ENCODE measurements at regions not wholly inside any gene's neighbourhood (a gene's known extent, or its start where the extent isn't known, plus 50 kb on each side); places are given as distances from the start of the nearest gene placed in this dataset.

- no peak overlapping the region for H3K4me3 ChIP-seq (ENCODE audit: low read depth, low read length)
- DNase-seq (ENCODE audit: low read depth) = no peak
- TF ChIP-seq, protein P1, sequence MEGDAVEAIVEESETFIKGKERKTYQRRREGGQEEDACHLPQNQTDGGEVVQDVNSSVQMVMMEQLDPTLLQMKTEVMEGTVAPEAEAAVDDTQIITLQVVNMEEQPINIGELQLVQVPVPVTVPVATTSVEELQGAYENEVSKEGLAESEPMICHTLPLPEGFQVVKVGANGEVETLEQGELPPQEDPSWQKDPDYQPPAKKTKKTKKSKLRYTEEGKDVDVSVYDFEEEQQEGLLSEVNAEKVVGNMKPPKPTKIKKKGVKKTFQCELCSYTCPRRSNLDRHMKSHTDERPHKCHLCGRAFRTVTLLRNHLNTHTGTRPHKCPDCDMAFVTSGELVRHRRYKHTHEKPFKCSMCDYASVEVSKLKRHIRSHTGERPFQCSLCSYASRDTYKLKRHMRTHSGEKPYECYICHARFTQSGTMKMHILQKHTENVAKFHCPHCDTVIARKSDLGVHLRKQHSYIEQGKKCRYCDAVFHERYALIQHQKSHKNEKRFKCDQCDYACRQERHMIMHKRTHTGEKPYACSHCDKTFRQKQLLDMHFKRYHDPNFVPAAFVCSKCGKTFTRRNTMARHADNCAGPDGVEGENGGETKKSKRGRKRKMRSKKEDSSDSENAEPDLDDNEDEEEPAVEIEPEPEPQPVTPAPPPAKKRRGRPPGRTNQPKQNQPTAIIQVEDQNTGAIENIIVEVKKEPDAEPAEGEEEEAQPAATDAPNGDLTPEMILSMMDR (IDR thresholded peaks at IDR 0.05; ENCODE audit: control insufficient read depth, extremely low read depth, insufficient read depth) = no peak
These were observed 387.6 kb downstream of the HAPSTR1 start for GRCh38 chr16:9479008-9479407.

- no peak overlapping the region for H3K4me3 ChIP-seq (ENCODE audit: low read depth, low read length)
- TF ChIP-seq, protein P1 (IDR thresholded peaks at IDR 0.05; ENCODE audit: control insufficient read depth, extremely low read depth, insufficient read depth) = no peak
- no peak for DNase-seq (ENCODE audit: low read depth)
These were observed 389.1 kb downstream of the HAPSTR1 start for GRCh38 chr16:9480503-9480902.

DNA sequence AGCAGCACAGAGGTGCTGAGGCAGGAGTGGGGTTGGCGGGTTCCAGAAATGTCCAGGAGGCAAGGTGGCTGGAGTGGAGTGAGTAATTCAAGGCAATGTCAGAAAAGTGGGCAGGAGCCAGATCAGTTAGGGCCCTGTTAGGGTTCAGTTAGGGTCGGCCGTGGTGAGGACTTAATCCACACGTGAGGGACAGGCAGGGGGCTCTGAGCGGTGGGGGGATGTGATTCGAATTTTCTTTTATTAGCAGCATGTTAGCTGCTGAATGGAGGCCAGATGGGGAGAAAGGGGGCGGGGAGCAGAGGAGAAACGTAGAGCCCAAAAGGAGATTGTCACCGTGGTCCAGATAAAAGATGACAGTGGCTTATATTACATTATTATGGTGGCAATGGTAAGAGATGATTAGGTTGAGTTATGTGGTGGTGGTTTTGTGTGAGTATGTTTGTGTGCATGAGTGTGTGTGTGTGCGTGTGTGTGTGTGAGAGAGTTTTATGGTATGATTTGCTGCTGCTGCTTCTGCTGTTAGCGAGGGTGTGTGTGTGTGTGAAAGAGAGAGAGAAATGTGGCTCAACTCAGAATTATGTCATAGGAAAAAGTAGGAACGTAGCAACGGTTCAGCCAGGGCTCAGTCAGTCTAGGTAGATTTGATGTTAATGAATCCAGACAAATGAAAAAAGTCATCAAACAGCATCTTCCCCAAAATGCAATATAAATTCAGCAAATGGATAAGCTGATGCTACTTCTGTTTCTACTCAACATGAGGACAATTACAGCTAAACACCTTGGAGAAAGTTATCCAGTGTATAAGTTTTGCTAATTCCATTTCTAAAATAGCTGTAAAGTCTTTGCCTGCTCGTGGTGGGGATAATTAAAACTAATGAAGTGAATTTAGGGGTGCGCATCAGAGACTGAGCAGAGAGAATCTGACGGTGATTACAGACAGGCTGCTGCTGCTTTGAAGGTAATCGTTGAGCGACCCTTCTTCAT is 390.6 kb downstream of the HAPSTR1 start:
- no peak for DNase-seq (ENCODE audit: low read depth)
- H3K4me3 ChIP-seq (ENCODE audit: low read depth, low read length) = no peak overlapping the region
- TF ChIP-seq, protein P1 (IDR thresholded peaks at IDR 0.05; ENCODE audit: control insufficient read depth, extremely low read depth, insufficient read depth) = no peak

GRCh38 chr16:9484426-9484825 is 393.0 kb downstream of the HAPSTR1 start:
- DNase-seq (ENCODE audit: low read depth) = no peak
- H3K4me3 ChIP-seq (ENCODE audit: low read depth, low read length) = no peak overlapping the region
- TF ChIP-seq, protein P1 (IDR thresholded peaks at IDR 0.05; ENCODE audit: control insufficient read depth, extremely low read depth, insufficient read depth) = no peak

GRCh38 chr16:9484881-9485280 is 393.4 kb downstream of the HAPSTR1 start:
- TF ChIP-seq, protein P1 (IDR thresholded peaks at IDR 0.05; ENCODE audit: control insufficient read depth, extremely low read depth, insufficient read depth) = no peak
- no peak for DNase-seq (ENCODE audit: low read depth)
- no peak overlapping the region for H3K4me3 ChIP-seq (ENCODE audit: low read depth, low read length)

DNA sequence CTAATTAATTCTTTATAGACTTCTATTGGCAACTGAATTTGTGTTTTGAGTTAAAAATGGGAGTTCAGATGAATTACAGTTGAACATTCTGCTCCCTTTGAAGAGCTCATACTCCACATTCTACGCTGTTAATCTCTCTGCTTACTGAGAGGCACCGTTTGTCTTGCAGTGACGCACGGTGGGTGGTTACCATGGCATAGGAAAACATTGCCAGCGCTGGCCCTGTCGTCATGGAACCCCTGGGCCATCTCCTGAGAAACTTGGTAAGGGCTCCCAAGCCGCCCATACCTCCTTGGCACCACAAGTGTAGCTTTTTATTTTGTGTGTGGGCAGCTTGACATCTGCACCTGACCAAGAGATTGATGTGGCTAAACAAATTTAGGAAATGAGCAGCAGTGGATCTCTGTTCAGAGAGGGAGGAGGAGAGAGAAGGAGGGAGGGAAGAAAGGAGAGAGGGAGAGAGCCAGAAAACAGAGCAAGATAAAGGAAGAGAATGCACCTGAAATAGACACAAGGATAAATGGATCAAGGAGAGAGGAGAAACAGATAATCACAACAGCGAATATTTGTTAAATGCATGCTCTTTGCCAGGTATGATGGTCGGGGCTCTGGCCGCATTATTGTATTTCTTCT is 398.5 kb downstream of the HAPSTR1 start:
- DNase-seq (ENCODE audit: low read depth) = no peak
- TF ChIP-seq, protein P1 (IDR thresholded peaks at IDR 0.05; ENCODE audit: control insufficient read depth, extremely low read depth, insufficient read depth) = no peak
- H3K4me3 ChIP-seq (ENCODE audit: low read depth, low read length) = no peak overlapping the region

All from LNCaP clone FGC (cell line).